Heart left ventricle (tissue), 16 donors: ENCODE measurements at regions not wholly inside any gene's neighbourhood (a gene's known extent, or its start where the extent isn't known, plus 50 kb on each side); places are given as distances from the start of the nearest gene placed in this dataset.

Experiments
- ATAC-seq, 4 donors: fragments of 200-7000 bp; cut with Tn5 transposase; one replicate each; pipeline ENCODE4 v1.9.1; 2020 to 2022; ENCODE audit warnings: moderate library complexity in 4 of 4, mild to moderate bottlenecking in 3 of 4, moderate number of reproducible peaks in 1 of 4
- DNase-seq, 5 donors: peaks; one replicate each; pipeline ENCODE4 v3.0.0-alpha.2; 2020
- H3K27ac ChIP-seq, 12 donors: fragments of 200-600 bp; sonication (generic) in 4 of 12; one replicate each; pipeline versions ENCODE4 v1.5.0 to v1.8.0; 2016 to 2022; ENCODE audit warnings: mild to moderate bottlenecking in 2 of 12
- H3K27me3 ChIP-seq, 9 donors: fragments of 200-600 bp; sonication (generic) in 2 of 9; one replicate each; pipeline versions ENCODE4 v1.5.1 to v1.8.0; 2016 to 2022; ENCODE audit warnings: mild to moderate bottlenecking in 3 of 9
- H3K36me3 ChIP-seq, 9 donors: fragments of 200-600 bp; sonication (generic) in 2 of 9; one replicate each; pipeline versions ENCODE4 v1.5.0 to v1.8.0; 2018 to 2022; ENCODE audit warnings: mild to moderate bottlenecking in 2 of 9
- H3K4me1 ChIP-seq, 12 donors: fragments of 200-600 bp; sonication (generic) in 4 of 12; one replicate each; pipeline versions ENCODE4 v1.5.0 to v1.8.0; 2016 to 2022; ENCODE audit warnings: mild to moderate bottlenecking in 3 of 12
- H3K4me3 ChIP-seq, 12 donors: fragments of 200-600 bp; sonication (generic) in 4 of 12; one replicate each; pipeline versions ENCODE4 v1.5.0 to v1.8.0; 2017 to 2022; ENCODE audit warnings: mild to moderate bottlenecking in 9 of 12, moderate library complexity in 4 of 12
- H3K9me3 ChIP-seq, 12 donors: fragments of 200-600 bp; sonication (generic) in 4 of 12; one replicate each; pipeline versions ENCODE4 v1.5.0 to v1.8.0; 2016 to 2022; ENCODE audit warnings: mild to moderate bottlenecking in 1 of 12
- CTCF ChIP-seq, 12 donors: fragments of 200-600 bp; sonication (generic) in 4 of 12; IDR thresholded peaks; one replicate each; pipeline versions ENCODE4 v1.5.0 to v1.8.0; 2018 to 2022; ENCODE audit warnings: antibody characterized with exemption in 12 of 12, mild to moderate bottlenecking in 5 of 12
- POLR2A ChIP-seq, 2 donors: fragments of 450-650 bp; IDR thresholded peaks; one replicate each; pipeline ENCODE4 v1.6.1; 2017; ENCODE audit warnings: antibody characterized with exemption in 2 of 2, mild to moderate bottlenecking in 2 of 2, moderate library complexity in 2 of 2
- WGBS, 4 donors: extraction: QIAGEN DNeasy Blood & Tissue Kit in 2 of 4; methylation state at CpG; one replicate each; pipeline versions ENCODE4 v1.1.5 to v1.1.7; 2013 to 2018; 5-methylcytosine and 5-hydroxymethylcytosine counted together
- intact Hi-C, 10 donors: fragments of 100-400 bp; cut with DNase I; formaldehyde crosslinking; loops; one replicate each; pipeline versions ENCODE4 v1.11.1 to v1.14.2; 2022
- donor health status: ischemic (EF 13 %, LVEDD 7.1; RV severe dilation, severe dysfunction).
- donor health status: healthy with polysubstance abuse.
- donor health status: DM: no; HTN: yes; CAD: no.
- donor health status: DM: no; HTN: no; CAD: no.
- donor health status: ischemic (EF 25% LVEDD 6.9; RV normal size, moderate dysfunction).
- donor health status: ischemic (EF 25% LVEDD 5.7; RV mildly dilated, moderate dysfunction).
- donor health status: healthy.
- donor health status: DM: yes; HTN: yes; CAD: no.
- donor health status: ischemic (EF 35%, LVEDD 5.7; RV mildly dilated, moderate dysfunction).
- donor health status: nonischemic (EF 11% LVEDD 7.7; RV severe dilation, severe dysfunction).
- donor health status: DM: yes; HTN: yes; CAD: no.
- donor health status: PGD.
- donor health status: ischemic (EF 29% LVEDD 5.4; RV normal size, mild dysfunction).
- donor health status: nonischemic (EF 23%, LVEDD 6.1; RV moderate dilation, normal function).

GRCh38 chr3:99506-99905, 97.1 kb upstream of the CHL1 start:
- WGBS, 4 donors: 51 to 60% (median 55%) methylated on average over 5 of the region's 5 CpGs
- Histone ChIP-seq H3K9me3 (no peaks in the 10 kb centered on the region), H3K36me3 (no peaks in the 10 kb centered on the region), H3K4me1 (no peaks in the 10 kb centered on the region), H3K27me3 (no peaks in the 10 kb centered on the region), H3K4me3 (no peak overlapping the region), H3K27ac (no peak overlapping the region)
- ATAC-seq (no peak), DNase-seq (no peak)
- intact Hi-C loops: no loop called here
- no peak for TF ChIP-seq CTCF (IDR thresholded peaks at IDR 0.05)
- TF ChIP-seq POLR2A (IDR thresholded peaks at IDR 0.05): no peak

GRCh38 chr3:102484-102883, 94.1 kb upstream of the CHL1 start:
- no peaks in the 10 kb centered on the region for H3K4me1 ChIP-seq
- H3K4me3 ChIP-seq: no peak overlapping the region
- H3K9me3 ChIP-seq: no peaks in the 10 kb centered on the region
- 59 to 66% (median 62%) methylated on average over 4 of the region's 4 CpGs for WGBS, 4 donors
- TF ChIP-seq CTCF (IDR thresholded peaks at IDR 0.05) (no peak), POLR2A (IDR thresholded peaks at IDR 0.05) (no peak)
- DNase-seq (no peak), ATAC-seq (no peak)
- H3K36me3 ChIP-seq: no peaks in the 10 kb centered on the region
- H3K27me3 ChIP-seq: no peaks in the 10 kb centered on the region
- intact Hi-C loops: no loop called here
- no peak overlapping the region for H3K27ac ChIP-seq

GRCh38 chr3:103991-104390, 92.6 kb upstream of the CHL1 start:
- Histone ChIP-seq H3K27ac (no peak overlapping the region), H3K36me3 (no peaks in the 10 kb centered on the region), H3K9me3 (no peaks in the 10 kb centered on the region), H3K4me1 (no peaks in the 10 kb centered on the region), H3K27me3 (no peaks in the 10 kb centered on the region), H3K4me3 (no peak overlapping the region)
- DNase-seq (no peak), ATAC-seq (no peak)
- 79 to 97% (median 91%) methylated on average over 2 of the region's 2 CpGs for WGBS, 4 donors
- intact Hi-C loops: no loop called here
- TF ChIP-seq POLR2A (IDR thresholded peaks at IDR 0.05) (no peak), CTCF (IDR thresholded peaks at IDR 0.05) (no peak)

GRCh38 chr3:105585-105984, 91.0 kb upstream of the CHL1 start:
- TF ChIP-seq CTCF (IDR thresholded peaks at IDR 0.05) (no peak), POLR2A (IDR thresholded peaks at IDR 0.05) (no peak)
- Histone ChIP-seq H3K27ac (no peak overlapping the region), H3K9me3 (no peaks in the 10 kb centered on the region), H3K27me3 (no peaks in the 10 kb centered on the region), H3K36me3 (no peaks in the 10 kb centered on the region), H3K4me1 (no peaks in the 10 kb centered on the region), H3K4me3 (no peak overlapping the region)
- WGBS, 4 donors: 51 to 55% (median 54%) methylated on average over 5 of the region's 5 CpGs
- no peak for ATAC-seq
- intact Hi-C loops: no loop called here
- no peak for DNase-seq
